Skeletal muscle tissue (tissue), 3 donors: ENCODE measurements at regions not wholly inside any gene's neighbourhood (a gene's known extent, or its start where the extent isn't known, plus 50 kb on each side); places are given as distances from the start of the nearest gene placed in this dataset.

Source experiments
- H3K27ac ChIP-seq: one replicate; pipeline ENCODE4 v1.7.0; 2013; ENCODE audit warnings: mild to moderate bottlenecking, low read depth, low read length, inconsistent platforms
- H3K27me3 ChIP-seq, 3 donors: one replicate each; pipeline ENCODE4 v1.7.0; 2013; ENCODE audit warnings: low read length in 3 of 3; ENCODE audit not compliant: control insufficient read depth in 3 of 3, insufficient read depth in 3 of 3
- H3K36me3 ChIP-seq, 3 donors: one replicate each; pipeline ENCODE4 v1.7.0; 2013; ENCODE audit warnings: low read length in 3 of 3; ENCODE audit not compliant: control insufficient read depth in 3 of 3, insufficient read depth in 3 of 3
- H3K4me1 ChIP-seq, 3 donors: one replicate each; pipeline ENCODE4 v1.7.0; 2013; ENCODE audit warnings: low read length in 3 of 3, mild to moderate bottlenecking in 3 of 3; ENCODE audit not compliant: control insufficient read depth in 3 of 3, insufficient read depth in 3 of 3
- H3K4me3 ChIP-seq, 3 donors: one replicate each; pipeline ENCODE4 v1.7.0; 2013; ENCODE audit warnings: low read length in 3 of 3
- H3K9ac ChIP-seq, 3 donors: one replicate each; pipeline ENCODE4 v1.7.0; 2013; ENCODE audit warnings: low read length in 3 of 3, mild to moderate bottlenecking in 3 of 3, moderate library complexity in 2 of 3, low read depth in 1 of 3
- H3K9me3 ChIP-seq, 3 donors: one replicate each; pipeline ENCODE4 v1.7.0; 2013; ENCODE audit warnings: low read length in 3 of 3; ENCODE audit not compliant: control insufficient read depth in 3 of 3
- donor health status: Osteomylitis.

DNA sequence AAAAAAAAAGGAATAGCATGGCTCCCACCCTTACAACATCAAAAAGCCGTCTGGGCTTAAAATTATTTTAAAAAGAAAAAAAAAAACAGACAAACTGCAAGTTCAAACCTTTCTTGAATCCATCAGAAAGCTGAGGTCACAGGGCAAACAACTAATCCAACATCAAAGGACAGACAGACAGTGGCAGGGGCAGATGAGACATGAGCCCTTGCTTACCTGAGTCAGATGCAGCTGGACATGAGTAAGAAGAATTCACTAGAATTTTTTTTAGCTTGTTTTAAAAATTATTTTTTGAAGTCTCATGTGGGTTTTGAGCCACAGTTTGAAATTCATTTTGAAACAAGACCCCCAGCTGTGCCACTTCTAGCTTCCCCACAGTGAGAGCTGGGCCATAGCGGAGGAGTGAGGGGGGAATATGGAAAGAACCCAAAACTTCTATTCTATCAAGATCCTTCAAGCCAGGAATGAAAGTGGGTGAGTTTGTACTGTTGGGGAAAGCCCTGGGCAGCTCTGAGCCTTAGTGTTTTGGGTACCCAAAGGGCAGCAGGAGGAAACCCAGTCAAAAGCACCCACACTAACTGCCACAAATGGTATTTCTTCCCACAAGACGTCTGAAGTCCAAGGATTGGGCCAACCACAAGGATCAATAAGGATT, 111.4 kb downstream of the ATXN3L start:
- Histone ChIP-seq H3K27me3 (no peaks in the 10 kb centered on the region), H3K4me3 (no peak overlapping the region), H3K36me3 (no peaks in the 10 kb centered on the region), H3K27ac (no peak overlapping the region), H3K9ac (no peak overlapping the region), H3K4me1 (no peaks in the 10 kb centered on the region), H3K9me3 (no peaks in the 10 kb centered on the region)

DNA sequence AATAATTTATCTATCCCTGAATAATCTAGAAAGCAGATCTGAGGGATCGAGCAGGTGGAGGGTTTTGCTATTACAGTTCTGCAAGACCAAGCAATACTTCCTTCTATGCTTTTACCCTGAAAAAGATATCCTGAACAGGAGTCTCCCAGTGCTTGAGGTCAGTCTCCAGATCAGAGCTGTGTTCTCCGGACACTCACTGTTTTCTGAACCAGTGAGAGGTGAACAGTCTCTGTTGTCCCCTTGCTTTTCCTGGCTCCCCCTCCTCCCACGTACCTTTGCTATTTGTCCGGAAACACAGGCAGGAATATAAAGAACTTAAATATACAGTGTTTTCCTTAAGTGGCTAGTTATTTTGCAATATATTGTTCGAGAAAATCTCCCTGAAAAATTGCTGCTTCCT, 116.6 kb downstream of the ATXN3L start:
- Histone ChIP-seq H3K36me3 (no peaks in the 10 kb centered on the region), H3K27me3 (no peaks in the 10 kb centered on the region), H3K27ac (no peak overlapping the region), H3K4me1 (no peaks in the 10 kb centered on the region), H3K9ac (no peak overlapping the region), H3K4me3 (no peak overlapping the region), H3K9me3 (no peaks in the 10 kb centered on the region)

DNA sequence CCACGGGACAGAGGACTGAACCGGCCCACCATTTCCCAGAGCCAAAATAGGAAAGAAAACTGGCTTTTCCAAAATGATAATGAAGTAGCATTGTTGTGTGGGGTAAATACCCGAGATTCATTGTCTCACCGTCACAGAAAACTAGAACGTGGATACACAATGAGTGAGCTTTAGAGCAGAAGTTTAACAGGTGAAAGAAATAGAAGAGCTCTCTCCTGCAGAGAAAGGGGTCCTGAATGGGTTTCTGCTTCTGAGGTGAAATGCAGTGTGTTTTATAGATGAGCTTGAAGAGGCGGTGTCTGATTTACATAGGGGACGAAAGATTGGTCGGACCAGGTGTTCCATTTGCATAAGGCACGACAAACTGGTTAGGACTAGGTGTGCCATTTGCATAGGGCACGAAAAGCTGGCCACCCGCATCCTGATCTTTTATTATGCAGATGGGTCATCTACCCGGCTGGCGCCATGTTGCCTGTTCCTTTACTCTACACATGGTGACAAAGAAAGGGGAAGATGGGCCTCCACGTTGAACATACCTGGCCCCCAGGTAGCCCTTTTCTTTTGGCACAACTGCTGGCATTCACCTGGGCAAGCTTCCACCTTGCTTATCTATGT, 118.1 kb downstream of the ATXN3L start:
- H3K27ac ChIP-seq = no peak overlapping the region
- no peaks in the 10 kb centered on the region for H3K36me3 ChIP-seq
- no peak overlapping the region for H3K4me3 ChIP-seq
- no peaks in the 10 kb centered on the region for H3K27me3 ChIP-seq
- H3K9ac ChIP-seq = no peak overlapping the region
- H3K4me1 ChIP-seq = no peaks in the 10 kb centered on the region
- H3K9me3 ChIP-seq = no peaks in the 10 kb centered on the region

DNA sequence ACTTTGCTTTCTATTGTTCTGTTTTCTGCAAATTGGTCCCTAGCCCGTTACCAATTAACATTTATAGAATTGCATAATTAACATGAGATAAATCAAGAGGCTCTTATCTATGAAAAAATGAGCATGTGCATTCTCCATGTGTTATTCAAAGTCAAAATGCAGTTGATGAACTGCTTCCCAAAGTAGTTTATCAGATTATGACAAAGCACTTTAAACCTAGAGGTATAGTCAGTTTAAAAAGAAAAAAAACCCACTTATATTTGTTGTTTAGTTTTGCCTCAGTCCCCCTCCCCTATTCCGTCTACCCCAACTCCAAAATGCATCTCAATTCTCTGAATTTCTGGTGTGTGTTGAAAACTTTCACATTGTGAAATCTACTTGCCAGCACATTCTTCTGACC, 119.5 kb downstream of the ATXN3L start:
- Histone ChIP-seq H3K36me3 (no peaks in the 10 kb centered on the region), H3K9ac (no peak overlapping the region), H3K4me1 (no peaks in the 10 kb centered on the region), H3K9me3 (no peaks in the 10 kb centered on the region), H3K4me3 (no peak overlapping the region), H3K27me3 (no peaks in the 10 kb centered on the region), H3K27ac (no peak overlapping the region)

DNA sequence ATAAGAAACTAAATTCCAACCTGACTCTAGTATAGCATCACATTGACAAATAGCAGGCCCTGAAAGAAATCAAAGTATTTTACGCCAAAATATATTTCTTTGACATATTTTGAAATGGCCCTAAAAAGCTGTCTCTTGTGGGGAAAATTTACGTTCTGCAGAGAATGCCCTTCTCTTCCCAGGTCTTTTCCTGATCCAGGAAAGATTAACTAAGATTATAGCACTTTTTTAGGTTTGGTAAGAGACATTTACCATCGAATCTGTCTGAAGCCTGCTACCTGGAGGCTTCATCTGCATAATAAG, 121.1 kb downstream of the ATXN3L start:
- Histone ChIP-seq H3K9ac (no peak overlapping the region), H3K27me3 (no peaks in the 10 kb centered on the region), H3K4me1 (no peaks in the 10 kb centered on the region), H3K4me3 (no peak overlapping the region), H3K27ac (no peak overlapping the region), H3K9me3 (no peaks in the 10 kb centered on the region), H3K36me3 (no peaks in the 10 kb centered on the region)

DNA sequence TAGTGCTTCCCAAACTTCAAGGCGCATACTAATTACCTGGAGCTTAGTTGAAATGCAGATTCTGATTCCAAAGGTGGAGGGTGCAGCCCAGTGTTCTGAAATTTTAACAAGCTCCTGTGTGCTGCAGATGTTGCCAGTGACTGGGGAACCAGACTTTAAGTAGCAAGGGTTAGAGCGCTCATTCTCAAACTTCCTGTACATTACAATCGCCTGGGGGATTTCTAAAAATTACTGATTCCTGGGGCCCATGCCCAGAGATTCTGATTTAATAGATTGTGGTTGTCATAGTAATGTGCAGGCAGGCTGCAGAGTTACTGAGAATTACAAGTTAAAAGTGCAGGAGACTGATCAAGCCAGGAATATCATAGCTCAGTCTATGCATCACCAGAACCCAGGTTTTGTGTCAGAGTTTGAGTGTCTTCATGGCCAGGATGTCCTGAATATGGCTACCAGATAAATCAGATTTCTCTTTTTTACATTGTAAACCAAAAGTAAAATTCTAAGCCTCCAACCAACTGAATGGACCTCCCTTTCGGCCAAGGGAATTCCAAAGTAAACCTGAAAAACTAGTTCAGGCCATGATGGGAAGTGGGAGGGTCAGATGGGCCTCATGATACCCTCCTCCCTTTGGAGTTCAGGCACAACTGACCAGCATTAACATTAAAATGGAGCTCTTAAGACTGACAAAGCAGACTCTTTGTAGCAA, 121.6 kb downstream of the ATXN3L start:
- Histone ChIP-seq H3K9me3 (no peaks in the 10 kb centered on the region), H3K4me3 (no peak overlapping the region), H3K27ac (no peak overlapping the region), H3K9ac (no peak overlapping the region), H3K27me3 (no peaks in the 10 kb centered on the region), H3K4me1 (no peaks in the 10 kb centered on the region), H3K36me3 (no peaks in the 10 kb centered on the region)

DNA sequence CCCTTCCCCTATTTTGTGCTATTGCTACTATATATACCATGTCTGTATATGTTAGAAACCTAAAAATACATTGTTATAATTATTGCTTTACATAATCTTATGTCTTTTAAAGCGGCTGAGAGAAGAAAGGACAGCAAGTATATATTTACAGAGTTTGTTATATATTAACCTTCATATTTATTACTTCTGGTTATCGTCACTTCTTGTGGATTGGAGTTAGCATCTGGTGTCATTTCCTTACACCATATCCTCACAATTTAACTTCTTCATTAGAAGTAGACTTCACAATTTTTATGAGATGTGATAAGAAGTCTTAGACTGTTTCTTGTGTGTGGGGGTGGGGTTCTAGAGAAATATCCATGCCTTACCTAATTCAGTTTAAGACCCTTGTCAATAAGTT, 123.1 kb downstream of the ATXN3L start:
- H3K36me3 ChIP-seq = no peaks in the 10 kb centered on the region
- H3K27ac ChIP-seq = no peak overlapping the region
- no peaks in the 10 kb centered on the region for H3K9me3 ChIP-seq
- no peak overlapping the region for H3K9ac ChIP-seq
- H3K4me1 ChIP-seq = no peaks in the 10 kb centered on the region
- no peak overlapping the region for H3K4me3 ChIP-seq
- no peaks in the 10 kb centered on the region for H3K27me3 ChIP-seq

DNA sequence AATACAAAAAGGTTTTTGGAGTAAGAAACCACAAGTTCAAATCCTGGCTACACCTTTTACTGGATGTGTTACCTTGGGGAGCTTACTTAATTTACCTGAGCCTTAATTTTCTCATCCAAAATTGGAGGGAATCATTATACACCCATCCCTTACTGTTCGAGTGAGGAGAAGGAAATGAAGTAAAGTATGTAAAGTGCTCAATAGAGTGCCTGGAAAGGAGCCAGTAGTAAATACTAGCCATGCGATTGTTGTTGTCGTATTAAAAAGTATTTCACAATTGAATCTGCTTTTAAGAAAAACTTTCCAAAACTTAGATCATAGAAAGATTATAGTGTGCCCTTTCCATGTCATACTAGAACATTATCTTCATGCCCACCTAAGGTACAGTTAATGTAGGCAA, 124.5 kb downstream of the ATXN3L start:
- Histone ChIP-seq H3K27me3 (no peaks in the 10 kb centered on the region), H3K27ac (no peak overlapping the region), H3K36me3 (no peaks in the 10 kb centered on the region), H3K9me3 (no peaks in the 10 kb centered on the region), H3K4me1 (no peaks in the 10 kb centered on the region), H3K4me3 (no peak overlapping the region), H3K9ac (no peak overlapping the region)

DNA sequence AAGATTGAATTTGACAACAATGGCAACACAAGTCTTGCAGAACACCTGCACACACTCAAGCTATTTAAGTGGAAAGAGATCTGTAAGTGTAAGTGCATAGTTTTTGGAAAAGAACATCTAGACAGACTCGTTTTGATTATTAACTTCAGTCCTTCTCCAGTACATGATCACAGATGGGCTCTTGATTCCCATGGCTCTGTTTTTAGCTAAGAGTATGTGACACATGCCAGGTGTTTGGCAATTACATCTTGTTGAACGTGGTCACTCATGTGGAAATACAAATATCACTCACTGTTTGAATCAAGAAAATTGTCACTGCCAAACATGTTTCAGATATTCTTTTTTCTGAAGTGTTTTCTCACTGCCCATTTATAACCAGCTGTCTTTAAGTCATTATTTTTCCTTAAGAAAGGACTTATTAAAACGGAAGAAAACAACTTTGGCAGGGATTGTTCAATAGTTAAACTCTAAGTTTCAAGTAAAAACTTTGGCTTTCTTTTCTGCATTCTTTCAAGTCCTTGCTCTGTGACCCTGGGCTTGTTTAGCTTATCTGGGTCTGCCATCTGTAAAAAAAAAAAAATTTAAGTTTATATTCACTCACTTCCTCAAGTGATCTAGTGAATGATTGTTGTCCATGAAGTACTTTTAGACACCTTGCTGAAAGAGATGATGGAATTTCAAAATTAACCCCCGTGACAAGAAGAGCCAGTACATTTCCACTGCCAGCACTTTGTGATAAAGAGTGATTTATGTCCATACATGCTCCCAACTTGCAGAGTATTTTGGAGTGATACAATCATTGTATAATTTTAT, 125.4 kb downstream of the ATXN3L start:
- Histone ChIP-seq H3K9ac (no peak overlapping the region), H3K36me3 (no peaks in the 10 kb centered on the region), H3K27ac (no peak overlapping the region), H3K27me3 (no peaks in the 10 kb centered on the region), H3K4me3 (no peak overlapping the region), H3K9me3 (no peaks in the 10 kb centered on the region), H3K4me1 (no peaks in the 10 kb centered on the region)

DNA sequence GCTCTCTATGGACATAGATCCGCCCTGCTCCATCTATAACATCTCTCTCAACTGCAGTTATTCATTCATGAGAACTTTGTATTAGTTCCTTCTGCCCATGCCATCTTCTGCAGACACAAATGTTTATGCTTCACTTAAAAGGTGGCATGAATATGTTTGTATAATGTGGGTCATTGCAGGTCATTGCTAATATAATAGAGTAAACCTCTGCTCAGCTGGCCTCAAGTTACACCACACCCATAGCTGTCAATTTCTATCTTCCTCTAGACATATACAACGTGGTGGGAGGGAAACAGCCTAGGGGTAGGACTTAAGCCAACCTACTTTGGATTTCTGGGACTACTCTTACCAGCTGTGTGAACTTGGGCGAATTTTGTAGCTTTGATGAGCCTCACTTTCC, 129.8 kb downstream of the ATXN3L start:
- no peaks in the 10 kb centered on the region for H3K9me3 ChIP-seq
- no peaks in the 10 kb centered on the region for H3K4me1 ChIP-seq
- no peaks in the 10 kb centered on the region for H3K27me3 ChIP-seq
- no peaks in the 10 kb centered on the region for H3K36me3 ChIP-seq
- no peak overlapping the region for H3K4me3 ChIP-seq
- no peak overlapping the region for H3K27ac ChIP-seq
- H3K9ac ChIP-seq = no peak overlapping the region
